ENCODE measurements at regions not wholly inside any gene's neighbourhood (a gene's known extent, or its start where the extent isn't known, plus 50 kb on each side); places are given as distances from the start of the nearest gene placed in this dataset.
"Not testable (repeated sequence)": the region's sequence is repeated elsewhere in the genome, so short reads cannot be mapped to it uniquely, and the experiment has no call there.

DNA sequence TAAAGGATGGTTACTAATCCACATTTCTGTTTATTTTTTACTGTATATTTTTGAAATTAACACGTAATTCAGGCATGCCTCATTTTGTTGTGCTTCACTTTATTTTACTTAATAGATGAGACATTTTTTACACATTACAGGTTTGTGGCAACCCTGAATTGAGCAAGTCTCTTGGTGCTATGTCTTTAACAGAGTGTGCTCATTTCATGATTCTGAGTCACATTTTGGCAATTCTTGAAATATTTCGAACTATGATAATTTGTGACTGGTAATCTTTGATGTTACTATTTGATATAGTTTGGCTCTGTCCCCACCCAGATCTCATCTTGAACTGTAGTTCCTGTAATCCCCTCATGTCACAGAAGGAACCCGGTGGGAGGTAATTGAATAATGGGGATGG lies 1120.5 kb upstream of the FLRT2 start:
- DNase-seq (ENCODE audit: low spot score): no peak

DNA sequence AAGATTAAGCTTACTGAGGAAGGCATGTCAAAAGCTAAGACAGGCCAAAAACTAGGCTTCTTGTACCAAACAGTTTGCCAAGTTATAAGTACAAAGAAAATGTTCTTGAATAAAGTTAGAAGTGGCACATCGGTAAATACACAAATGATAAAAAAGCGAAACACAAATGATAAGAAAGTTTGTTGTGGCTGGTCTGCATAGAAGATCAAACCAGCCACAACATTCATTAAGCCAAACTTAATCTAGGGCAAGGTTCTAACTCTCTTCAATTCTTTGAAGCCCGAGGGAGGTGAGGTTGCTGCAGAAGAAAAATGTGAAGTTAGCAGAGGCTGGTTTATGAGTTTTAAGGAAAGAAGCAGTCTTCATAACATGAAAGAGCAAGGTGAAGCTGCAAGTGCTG lies 1119.6 kb upstream of the FLRT2 start:
- DNase-seq (ENCODE audit: low spot score): no peak

DNA sequence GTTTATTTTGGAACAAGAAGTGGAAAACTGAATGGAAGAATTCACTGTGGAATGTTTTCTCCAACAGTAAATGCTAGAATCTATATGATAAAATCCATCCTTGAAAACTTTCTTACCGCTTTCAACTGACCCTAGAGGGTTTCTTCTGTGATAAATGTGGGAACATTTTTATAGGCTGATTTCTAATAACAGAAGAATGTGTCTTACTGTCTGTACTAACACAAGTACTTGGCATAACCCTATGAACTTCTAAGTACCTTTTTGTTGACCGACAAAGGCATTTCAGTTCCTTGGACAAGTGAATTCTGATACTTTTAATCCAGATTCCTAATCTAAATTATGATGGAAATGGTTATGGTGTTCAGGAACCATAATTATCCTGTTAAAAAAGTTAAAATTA lies 1109.7 kb upstream of the FLRT2 start:
- DNase-seq (ENCODE audit: low spot score): no peak

DNA sequence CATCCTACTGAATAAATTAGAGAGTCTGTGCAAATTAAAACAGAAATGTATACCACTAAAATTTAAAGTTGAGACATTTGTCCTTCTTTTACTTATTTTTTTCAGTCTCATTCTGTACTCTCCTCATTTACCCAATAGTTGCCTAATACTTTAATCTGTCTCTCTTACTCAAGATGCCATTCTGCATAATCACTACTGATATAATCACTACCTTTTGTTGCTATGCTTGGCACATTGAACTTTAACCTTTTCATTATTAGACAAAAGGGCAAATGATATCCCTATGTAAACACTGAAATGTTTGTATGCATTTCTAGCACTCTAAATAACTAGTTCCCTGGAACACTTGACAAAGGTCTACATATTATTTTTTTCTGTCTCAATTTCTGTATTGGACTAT lies 1108.3 kb upstream of the FLRT2 start:
- no peak for DNase-seq (ENCODE audit: low spot score)

DNA sequence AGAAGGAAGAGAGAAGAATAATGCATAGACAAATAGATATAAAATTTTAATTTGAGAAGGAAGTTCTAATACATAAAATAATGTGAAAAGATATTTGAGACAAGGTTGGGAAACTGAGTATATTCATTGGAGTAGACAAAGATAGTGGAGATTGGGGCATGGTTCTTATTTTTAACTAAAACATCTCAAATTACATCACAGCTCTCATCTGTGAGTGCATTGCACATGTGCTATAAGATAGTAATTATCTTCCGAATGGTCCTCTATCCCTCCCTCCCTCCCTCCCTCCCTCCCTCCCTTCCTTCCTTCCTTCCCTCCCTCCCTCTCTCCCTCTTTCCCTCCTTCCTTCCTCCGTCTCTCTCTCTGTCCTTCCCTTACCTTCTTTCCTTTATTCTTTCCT lies 1104.0 kb upstream of the FLRT2 start:
- no peak for DNase-seq (ENCODE audit: low spot score)

DNA sequence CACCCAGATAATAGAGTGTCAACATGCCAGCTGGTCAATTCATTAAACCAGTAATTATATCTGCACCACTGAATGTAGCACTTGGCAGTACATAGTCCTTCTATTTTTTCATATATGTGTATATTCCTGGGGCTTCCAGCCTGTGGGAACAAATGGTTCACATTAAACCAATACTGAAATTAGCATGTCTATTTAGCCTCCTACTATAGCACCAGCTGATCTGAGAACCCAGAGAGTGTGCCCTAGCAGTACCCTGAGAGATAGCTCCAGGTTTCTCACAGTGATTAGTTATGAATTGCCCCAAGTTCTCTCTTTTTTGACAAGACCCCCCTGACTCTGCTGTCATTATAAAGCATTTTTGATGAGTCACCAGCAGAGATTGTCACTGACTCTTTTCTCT lies 1097.3 kb upstream of the FLRT2 start:
- no peak for DNase-seq (ENCODE audit: low spot score)

DNA sequence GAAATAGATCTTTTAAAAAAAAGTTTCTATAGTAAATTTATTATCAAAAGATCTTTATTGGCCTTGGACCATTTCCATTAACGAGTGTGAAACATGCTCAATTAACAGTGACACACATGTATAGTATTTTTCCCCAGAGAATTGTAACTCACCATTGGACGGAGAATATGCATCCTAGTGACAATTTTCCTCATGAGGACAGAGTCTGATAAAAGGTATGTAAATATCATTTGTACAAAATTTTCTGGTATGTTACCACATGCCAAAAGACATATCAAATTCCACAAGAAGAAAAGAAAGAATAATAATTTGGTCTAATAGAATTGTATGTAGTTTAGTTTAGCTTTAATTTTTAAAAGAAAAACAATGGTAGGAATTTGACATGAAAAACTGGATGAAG lies 1096.0 kb upstream of the FLRT2 start:
- no peak for DNase-seq (ENCODE audit: low spot score)

DNA sequence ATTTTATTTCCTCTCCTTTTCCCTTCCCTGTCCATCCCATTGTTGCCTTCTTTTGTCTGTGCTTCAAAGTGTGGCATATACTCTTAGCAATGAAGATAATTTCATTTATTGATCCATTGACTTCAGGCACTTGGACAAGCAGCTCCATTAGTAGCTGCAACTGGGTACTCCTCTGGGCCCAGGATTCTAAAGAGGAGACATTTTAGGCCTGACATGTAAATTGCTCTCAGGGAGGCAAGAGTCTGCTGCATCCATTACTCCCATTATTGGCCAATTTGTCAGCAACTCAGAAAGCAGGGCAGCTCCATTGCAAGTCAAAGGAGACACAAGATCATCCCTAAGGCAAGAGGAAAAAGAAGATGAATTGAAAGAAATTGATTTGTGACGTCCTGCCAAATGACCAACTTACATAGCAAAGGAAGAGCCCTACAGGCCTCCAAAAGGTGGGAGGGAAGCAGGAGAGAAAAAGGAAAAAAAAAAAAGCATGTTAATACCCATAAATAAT lies 1094.1 kb upstream of the FLRT2 start:
- no peak for DNase-seq (ENCODE audit: low spot score)

DNA sequence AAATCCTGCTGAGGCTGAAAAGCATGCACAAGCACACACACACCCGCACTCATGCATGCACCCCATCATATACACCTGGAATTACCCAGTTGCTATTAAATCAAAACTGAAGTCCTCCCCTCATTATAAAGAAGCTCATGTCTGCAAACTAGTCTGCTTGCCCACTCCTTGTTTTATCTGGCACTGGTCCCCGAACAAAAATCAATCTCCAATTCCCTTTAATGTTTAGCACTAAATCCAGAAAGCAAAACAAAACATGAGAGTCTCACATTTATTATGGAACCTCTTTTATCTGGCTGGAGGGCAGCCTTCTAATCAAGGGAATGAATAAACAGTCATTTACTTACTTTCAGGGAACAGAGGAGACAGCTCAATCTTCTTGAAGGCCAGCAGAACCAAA lies 1093.4 kb upstream of the FLRT2 start:
- DNase-seq (ENCODE audit: low spot score): no peak

DNA sequence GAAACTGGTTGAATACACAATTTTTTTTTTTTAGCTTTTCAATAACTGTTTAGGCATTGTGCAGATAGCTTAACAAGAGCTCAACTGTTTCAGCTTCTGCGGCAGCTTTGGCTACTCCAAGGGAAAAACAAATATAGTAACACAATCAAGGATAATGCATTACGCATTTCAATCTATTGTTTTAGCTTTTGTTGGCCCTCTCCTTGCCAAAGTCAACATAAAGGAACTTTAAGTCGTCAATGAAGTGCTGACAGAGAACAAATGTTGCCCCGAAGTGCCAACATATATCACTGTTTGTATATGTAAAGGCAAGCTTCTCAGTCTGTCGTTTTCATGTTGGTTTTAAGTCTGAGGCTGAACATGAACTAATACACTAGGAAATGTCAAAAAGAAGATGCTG lies 1087.4 kb upstream of the FLRT2 start:
- DNase-seq (ENCODE audit: low spot score): no peak

DNA sequence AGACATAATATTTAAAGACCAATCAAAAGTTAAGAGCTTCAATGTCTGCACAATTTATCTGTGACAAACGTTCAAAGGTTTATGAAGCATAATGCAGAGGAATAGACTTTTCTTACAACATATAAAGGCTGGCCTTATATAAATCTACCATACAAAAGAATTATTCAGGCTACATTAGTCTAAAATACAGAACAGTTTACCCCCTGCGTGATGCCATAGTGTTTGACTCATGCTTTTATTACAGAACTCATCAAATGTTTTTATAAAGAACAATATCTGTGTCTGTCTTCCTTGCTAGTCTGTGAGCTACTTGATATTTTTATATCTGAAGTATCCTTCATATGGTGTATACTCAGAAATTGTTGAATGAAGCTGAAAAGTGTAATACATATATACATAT lies 1084.5 kb upstream of the FLRT2 start:
- no peak for DNase-seq (ENCODE audit: low spot score)

DNA sequence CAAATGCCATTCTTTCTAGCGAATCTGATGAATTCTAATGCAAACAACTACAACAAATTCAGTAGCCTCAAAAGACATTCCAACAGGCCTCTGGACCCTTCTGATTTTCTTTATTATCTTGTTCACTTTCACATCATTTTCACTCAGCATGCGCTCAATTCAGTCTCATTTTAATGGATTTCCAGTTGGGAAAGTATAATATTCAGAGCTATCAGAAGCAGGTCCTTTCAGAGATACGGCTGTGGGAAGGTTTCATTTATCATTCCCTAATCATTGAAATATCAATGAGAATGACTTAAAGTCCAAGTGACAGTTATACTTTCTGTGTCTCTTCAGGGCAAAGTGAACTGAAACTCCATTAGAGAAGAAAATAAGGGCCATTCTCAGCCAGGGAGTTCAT lies 1083.7 kb upstream of the FLRT2 start:
- DNase-seq (ENCODE audit: low spot score): no peak

DNA sequence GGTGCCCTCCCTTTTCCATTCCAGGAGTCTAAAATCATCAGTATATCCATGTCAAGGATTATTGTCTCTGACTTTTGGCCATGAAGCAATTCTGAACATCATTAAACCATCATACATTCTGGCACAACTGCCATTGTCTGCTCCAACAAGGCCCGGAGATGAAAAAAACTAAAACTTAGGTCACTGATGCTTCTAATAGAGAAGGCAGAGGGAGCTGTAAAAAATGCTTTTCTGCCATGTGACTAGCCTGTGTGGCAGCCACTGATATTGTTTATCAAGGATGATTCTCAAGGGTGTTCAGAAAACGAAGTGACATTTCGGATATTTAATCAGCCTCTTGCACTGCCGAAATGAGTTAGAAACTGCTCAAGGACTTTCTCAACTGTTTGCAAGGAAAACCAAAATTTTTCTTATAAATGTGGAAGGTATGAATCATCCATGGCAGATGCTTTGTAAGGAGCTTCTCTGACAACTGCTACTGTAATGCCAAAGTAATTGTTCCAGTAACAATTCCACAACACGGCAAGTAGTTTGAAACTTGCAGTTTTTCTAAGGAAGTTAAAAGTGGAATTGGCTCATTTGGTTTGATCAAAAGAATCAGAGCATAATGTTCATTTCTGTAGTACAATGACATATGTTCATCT lies 1076.5 kb upstream of the FLRT2 start:
- no peak for DNase-seq (ENCODE audit: low spot score)

DNA sequence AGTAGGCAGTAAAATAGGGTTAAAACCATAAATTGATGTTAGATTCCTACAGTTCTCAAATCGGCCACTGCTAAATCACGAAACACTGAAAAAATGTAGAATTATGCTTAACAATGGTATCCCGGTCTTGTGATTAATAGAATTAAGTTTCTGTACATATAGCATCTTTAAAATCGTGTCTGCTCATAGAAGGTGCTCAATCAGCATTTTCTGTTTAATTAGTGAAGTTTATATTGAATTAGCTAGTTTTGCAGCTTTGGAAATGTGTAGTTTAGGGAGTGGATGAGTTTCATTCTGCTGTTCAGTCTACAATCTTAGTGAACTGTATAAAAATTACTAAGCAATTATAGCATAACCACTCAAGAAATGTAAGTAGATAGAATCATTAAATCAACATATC lies 1075.8 kb upstream of the FLRT2 start:
- DNase-seq (ENCODE audit: low spot score): no peak

DNA sequence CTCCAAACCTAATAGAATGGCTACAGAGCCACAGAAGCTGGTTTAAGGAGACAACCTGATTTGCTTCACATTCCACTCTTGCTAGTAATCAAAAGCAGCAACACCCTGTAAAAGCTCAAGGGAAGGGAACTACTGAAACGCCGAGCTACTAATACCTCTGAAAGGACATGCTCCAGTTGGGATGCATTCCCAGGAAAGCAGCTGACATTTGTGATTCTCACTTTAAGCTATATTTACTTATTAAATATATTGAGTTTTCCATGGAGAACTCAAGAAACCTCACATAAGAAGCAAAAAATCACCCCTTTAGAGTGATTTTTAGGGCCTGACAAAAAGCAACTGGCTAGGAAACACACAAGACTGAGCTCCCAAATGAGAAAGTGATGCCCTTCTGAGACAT lies 1073.0 kb upstream of the FLRT2 start:
- DNase-seq (ENCODE audit: low spot score): no peak

DNA sequence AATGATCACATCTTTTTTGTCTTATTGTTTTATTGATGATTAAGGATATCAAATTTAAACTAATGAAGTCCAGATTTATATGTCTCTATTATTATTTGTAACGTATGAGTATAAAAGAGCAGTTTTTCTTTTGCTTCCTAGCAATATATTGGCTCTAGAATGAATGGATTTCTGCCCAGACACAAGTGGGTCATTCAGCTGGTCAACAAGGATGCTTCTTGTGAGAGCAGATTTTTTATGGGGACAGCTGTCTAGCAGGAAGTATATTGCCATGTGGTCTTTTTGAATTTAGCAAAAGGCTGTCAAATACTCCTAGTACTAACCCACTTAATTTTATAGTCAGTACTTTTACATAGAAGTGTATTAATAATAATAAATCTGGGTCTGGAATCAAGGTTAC lies 1071.1 kb upstream of the FLRT2 start:
- no peak for DNase-seq (ENCODE audit: low spot score)

DNA sequence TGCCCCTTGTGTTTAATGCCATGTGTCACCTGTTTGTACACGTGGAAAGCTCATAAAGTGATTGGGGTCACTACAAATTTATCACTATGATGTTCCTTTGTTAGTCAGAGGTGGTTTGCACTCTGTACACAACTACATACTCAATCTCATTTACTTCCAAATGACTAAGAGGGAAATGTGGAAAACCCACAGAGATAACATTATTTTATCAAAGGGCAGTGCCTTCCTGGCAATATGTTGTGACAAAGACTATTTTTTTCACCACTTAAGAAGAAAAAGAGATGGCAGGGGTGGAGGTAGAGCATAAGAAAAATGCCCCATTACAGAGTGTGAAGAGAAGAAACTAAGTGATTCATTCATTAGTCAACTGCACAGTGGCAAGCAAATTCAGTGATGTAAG lies 1064.1 kb upstream of the FLRT2 start:
- no peak for DNase-seq (ENCODE audit: low spot score)

DNA sequence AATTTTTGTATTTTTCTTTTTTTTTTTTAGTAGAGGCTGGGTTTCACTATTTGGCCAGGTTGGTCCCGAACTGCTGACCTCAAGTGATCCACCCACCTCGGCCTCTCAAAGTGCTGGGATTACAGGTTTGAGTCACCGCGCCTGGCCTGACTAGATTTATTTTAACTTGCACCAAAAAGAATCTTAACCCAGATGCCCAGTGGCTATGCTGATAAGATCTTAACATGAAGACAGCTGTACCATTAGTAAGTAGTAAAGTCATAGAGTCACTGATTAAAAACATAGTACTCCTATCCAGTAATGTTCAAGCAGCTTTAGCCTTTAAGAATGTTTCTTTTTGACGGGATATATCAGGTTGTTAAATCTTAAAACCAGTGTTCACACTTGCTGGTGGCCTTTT lies 1061.8 kb upstream of the FLRT2 start:
- DNase-seq (ENCODE audit: low spot score): no peak

DNA sequence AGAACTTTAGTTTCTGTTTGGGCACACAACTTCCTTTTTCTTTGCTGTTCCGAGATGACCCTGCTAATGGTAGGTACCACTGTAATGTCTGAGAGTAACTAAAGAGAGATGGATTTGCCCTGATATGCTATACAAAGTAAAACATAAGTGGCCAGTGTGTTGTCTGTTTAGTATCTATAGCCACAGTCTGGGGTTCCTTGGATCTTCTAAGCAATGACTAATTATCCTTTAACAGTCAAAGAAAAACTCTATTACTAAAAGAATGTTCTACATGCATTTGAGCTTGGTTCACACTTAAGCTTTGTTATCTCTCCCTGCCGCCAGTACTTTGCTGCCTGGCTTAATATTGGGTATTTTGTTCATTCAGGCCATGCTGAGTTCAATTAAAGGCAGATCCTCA lies 1051.9 kb upstream of the FLRT2 start:
- DNase-seq (ENCODE audit: low spot score): no peak

DNA sequence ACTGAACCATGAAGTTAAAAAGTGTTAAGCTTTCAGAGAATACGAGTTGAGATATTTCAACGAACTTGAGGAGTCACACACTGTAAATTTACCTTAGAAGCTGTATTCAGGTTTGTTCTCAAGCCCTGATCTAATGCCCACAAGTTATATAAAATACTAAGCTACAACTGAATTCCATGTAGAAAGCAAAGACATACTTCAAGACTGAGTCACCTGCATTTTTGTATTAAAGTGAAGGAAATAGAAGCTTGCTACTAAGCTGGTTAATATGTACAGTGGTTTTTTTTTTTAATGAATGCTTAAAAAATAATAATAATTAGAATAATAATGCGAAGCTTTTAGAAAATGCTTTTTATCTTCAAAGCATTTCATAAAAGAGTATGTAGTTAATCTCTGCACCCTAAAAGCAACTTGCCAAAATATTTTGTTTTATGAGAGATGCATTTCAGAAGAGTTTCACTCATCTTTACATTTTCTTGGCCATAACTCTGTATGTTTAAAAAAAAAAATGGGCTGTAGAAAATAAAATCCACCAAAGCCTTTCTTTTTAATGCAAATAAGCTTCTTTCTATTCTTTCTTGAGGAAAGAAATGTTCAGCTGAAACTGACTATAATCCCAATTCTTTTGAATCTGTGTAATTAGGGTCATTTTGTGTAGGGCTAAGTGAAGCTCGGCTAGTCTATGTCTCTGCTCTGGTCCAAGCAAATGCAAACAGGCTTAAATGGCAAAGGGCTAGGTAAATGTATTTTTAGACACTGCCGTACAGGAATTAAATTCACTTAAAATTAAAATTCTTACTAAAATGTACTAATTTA lies 1047.5 kb upstream of the FLRT2 start:
- DNase-seq (ENCODE audit: low spot score): peak; percentile 8

DNA sequence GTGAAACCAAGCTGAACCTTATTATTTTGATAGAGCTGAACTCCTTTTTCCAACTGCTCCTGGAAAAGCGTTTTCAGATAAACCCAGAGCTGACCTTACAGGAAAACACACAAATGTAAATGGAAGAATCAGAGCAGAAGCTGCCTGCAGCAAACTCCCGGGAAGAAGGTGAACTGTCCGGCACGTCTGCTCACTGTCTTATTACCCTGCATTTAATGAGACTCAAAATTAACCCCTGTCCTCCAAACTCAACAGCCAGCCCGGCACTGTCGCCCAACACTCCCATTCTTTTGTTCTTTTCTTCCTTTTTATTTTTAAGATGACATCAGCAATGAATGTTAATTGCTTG lies 1046.9 kb upstream of the FLRT2 start:
- DNase-seq (ENCODE audit: low spot score): no peak

DNA sequence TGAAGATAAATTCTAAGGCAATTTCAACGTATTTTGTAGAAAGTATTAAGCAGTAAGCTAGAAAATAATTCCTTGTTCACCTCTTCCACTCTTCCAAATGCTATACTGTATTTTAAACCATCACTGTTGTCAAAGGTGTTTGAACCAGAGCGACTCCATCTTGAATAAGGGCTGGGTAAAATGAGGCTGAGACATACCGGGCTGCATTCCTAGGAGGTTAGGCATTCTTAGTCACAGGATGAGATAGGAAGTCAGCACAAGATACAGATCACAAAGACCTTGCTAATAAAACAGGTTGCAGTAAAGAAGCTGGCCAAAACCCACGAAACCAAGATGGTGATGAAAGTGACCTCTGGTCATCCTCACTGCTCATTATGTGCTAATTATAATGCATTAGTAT lies 1045.7 kb upstream of the FLRT2 start:
- not testable (repeated sequence) for DNase-seq (ENCODE audit: low spot score)

DNA sequence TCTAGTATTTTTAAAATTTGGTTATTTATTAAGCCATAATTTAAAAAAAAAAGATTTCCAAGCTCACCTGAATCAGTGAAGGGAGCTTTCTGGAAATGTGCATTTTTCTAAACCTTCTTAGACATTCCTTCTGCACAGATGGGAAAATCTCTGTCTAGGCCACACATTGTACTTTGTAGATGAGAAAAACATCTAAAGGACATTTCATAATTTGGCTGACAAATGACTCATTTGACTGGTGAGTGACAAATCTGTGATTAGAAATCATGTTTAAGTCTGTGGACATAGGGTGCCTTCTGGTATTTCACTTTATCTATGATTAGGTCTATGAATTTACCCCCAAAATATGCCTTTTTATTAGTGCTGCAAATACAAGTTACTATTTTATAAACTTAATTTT lies 1044.9 kb upstream of the FLRT2 start:
- DNase-seq (ENCODE audit: low spot score): no peak

DNA sequence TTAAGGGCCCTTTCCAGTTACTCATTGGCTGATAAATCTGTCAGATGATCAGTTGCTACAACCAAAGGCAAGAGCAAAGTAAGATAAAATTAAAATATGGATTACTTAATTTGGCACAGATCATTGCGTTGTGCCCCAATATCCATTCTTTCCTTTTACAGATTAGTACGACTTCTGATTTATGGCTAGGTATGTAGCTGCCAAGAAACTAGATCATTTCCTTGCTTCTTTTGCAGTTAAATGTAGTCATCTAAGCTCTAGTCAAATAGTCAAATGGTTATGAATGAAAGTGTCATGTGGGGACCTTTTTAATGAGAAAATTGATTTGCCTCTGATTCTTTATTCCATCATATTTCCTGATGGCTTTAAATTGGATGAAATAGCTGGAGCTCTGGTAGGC lies 1039.9 kb upstream of the FLRT2 start:
- DNase-seq (ENCODE audit: low spot score): no peak

Data from H4 (cell line).